NT2/D1 (cell line): ENCODE measurements at regions not wholly inside any gene's neighbourhood (a gene's known extent, or its start where the extent isn't known, plus 50 kb on each side); places are given as distances from the start of the nearest gene placed in this dataset.
"Not testable (repeated sequence)": the region's sequence is repeated elsewhere in the genome, so short reads cannot be mapped to it uniquely, and the experiment has no call there.

Experiments used
- SUZ12 ChIP-seq: IDR thresholded peaks from 2 replicates; pipeline ENCODE4 v1.6.1; 2011; ENCODE audit not compliant: insufficient read length, insufficient read depth; ENCODE audit errors: extremely low read depth
- YY1 ChIP-seq: IDR thresholded peaks from 2 replicates; pipeline ENCODE4 v1.6.1; 2011; ENCODE audit not compliant: insufficient read length, insufficient read depth
- ZNF274 ChIP-seq: IDR thresholded peaks from 2 replicates; pipeline ENCODE4 v1.6.1; 2011; ENCODE audit warnings: mild to moderate bottlenecking, low read depth, low read length

- TF ChIP-seq YY1, ZNF274, SUZ12: not testable (repeated sequence)
Observed at GRCh38 chr2:87338998-87339397, 317.4 kb upstream of the PLGLB1 start.
